ENCODE measurements at regions not wholly inside any gene's neighbourhood (a gene's known extent, or its start where the extent isn't known, plus 50 kb on each side); places are given as distances from the start of the nearest gene placed in this dataset.

DNA sequence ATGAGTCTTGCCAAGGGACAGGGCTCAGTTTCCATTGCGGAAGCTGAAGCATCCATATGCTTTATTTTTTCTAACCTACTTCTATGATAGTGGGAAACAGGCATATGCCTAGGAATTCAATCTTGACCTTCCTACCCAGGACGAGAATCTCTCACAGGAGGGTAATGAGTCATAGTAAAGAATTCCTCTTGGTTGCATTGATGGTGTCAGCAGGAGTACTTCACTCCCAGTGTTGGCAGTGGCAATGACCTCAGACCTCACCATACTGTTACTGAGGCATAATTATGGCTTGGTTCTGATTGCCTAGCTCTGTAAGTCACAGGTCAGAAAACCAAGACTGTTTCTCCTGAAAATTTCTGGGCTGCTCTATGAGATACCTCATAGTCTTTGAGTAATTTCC is 552.9 kb downstream of the ARL4A start:
- TF ChIP-seq POLR2A (IDR thresholded peaks at IDR 0.05) = no peak
- TF ChIP-seq, protein P1, sequence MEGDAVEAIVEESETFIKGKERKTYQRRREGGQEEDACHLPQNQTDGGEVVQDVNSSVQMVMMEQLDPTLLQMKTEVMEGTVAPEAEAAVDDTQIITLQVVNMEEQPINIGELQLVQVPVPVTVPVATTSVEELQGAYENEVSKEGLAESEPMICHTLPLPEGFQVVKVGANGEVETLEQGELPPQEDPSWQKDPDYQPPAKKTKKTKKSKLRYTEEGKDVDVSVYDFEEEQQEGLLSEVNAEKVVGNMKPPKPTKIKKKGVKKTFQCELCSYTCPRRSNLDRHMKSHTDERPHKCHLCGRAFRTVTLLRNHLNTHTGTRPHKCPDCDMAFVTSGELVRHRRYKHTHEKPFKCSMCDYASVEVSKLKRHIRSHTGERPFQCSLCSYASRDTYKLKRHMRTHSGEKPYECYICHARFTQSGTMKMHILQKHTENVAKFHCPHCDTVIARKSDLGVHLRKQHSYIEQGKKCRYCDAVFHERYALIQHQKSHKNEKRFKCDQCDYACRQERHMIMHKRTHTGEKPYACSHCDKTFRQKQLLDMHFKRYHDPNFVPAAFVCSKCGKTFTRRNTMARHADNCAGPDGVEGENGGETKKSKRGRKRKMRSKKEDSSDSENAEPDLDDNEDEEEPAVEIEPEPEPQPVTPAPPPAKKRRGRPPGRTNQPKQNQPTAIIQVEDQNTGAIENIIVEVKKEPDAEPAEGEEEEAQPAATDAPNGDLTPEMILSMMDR (IDR thresholded peaks at IDR 0.05) = no peak
